Lung (tissue), 11 donors: ENCODE measurements at regions not wholly inside any gene's neighbourhood (a gene's known extent, or its start where the extent isn't known, plus 50 kb on each side); places are given as distances from the start of the nearest gene placed in this dataset.

Experiments used
- ATAC-seq: fragments of 200-7000 bp; cut with Tn5 transposase; one replicate; pipeline ENCODE4 v1.9.1; 2020; ENCODE audit warnings: moderate number of reproducible peaks; ENCODE audit not compliant: insufficient read depth, low FRiP score
- DNase-seq, 3 donors: peaks; one replicate each; pipeline ENCODE4 v3.0.0-alpha.2; 2013 to 2017
- H3K27ac ChIP-seq, 2 donors: one replicate each; pipeline ENCODE4 v1.5.1; 2013; ENCODE audit warnings: mild to moderate bottlenecking in 2 of 2, moderate library complexity in 2 of 2, control low read depth in 1 of 2, inconsistent platforms in 1 of 2, low read depth in 1 of 2, low read length in 1 of 2
- H3K27me3 ChIP-seq, 3 donors: one replicate each; pipeline ENCODE4 v1.5.1; 2013; ENCODE audit warnings: low read length in 2 of 3; ENCODE audit not compliant: control insufficient read depth in 3 of 3, insufficient read depth in 3 of 3
- H3K36me3 ChIP-seq, 4 donors: one replicate each; pipeline ENCODE4 v1.5.1; 2013; ENCODE audit warnings: low read length in 4 of 4, mild to moderate bottlenecking in 1 of 4, moderate library complexity in 1 of 4; ENCODE audit not compliant: control insufficient read depth in 4 of 4, insufficient read depth in 4 of 4
- H3K4me1 ChIP-seq, 5 donors: one replicate each; pipeline ENCODE4 v1.5.1; 2013; ENCODE audit warnings: low read length in 5 of 5, mild to moderate bottlenecking in 2 of 5, moderate library complexity in 1 of 5; ENCODE audit not compliant: control insufficient read depth in 5 of 5, insufficient read depth in 5 of 5
- H3K4me3 ChIP-seq: one replicate; pipeline ENCODE4 v1.5.1; 2013; ENCODE audit warnings: mild to moderate bottlenecking, control low read depth, moderate library complexity
- H3K9ac ChIP-seq, 2 donors: one replicate each; pipeline ENCODE4 v1.5.1; 2013; ENCODE audit warnings: low read length in 2 of 2, control low read depth in 1 of 2; ENCODE audit not compliant: insufficient read depth in 1 of 2
- H3K9me3 ChIP-seq, 4 donors: one replicate each; pipeline ENCODE4 v1.5.1; 2013; ENCODE audit warnings: low read length in 3 of 4, mild to moderate bottlenecking in 1 of 4, moderate library complexity in 1 of 4; ENCODE audit not compliant: control insufficient read depth in 4 of 4, insufficient read depth in 3 of 4
- WGBS, 2 donors: extraction: QIAGEN DNeasy Blood & Tissue Kit; methylation state at CpG; one replicate each; pipeline ENCODE4 v1.1.7; 2013; 5-methylcytosine and 5-hydroxymethylcytosine counted together
- TF ChIP-seq, protein P1 (sequence below): IDR thresholded peaks from 2 replicates; pipeline ENCODE4 v1.5.1; 2012; ENCODE audit warnings: mild to moderate bottlenecking; ENCODE audit errors: control extremely low read depth, extremely low read depth
- donor health status: control.
- donor health status: control.
- donor health status: Bipolar disorder and iron deficiency.
- donor health status: healthy.
- donor health status: DM: yes; HTN: yes; CAD: no.

DNA sequence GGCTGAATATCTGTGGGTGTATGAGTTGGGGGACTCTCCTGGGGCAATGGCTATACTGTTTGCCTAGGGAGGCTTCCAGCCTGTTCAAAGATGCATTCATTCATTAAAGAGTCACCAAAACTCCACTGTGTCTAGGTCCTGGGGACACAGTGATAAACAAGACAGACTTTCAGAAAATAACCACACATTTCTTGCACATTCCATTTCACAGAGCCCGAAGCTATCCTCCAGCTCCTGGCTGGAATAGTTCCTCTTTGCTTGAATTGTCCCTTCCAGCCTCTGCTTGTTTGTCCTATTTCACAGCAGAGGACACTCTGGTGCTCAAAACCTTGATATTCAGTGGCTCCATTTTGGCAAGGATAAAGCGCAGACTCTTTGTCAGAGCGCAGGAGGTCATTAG lies 61.7 kb upstream of the ITGA11 start:
- H3K36me3 ChIP-seq = no peaks in the 10 kb centered on the region
- 93 to 97% methylated on average over 3 of the region's 3 CpGs for WGBS, 2 donors
- ATAC-seq (no peak), DNase-seq (no peak)
- no peak overlapping the region for H3K27ac ChIP-seq
- H3K27me3 ChIP-seq = peaks cover 0 to 4% (median 0%) of the 10 kb centered on the region in 3 donors
- H3K4me1 ChIP-seq = peaks cover 0 to 3% (median 0%) of the 10 kb centered on the region in 5 donors
- no peak overlapping the region for H3K9ac ChIP-seq
- TF ChIP-seq, protein P1, sequence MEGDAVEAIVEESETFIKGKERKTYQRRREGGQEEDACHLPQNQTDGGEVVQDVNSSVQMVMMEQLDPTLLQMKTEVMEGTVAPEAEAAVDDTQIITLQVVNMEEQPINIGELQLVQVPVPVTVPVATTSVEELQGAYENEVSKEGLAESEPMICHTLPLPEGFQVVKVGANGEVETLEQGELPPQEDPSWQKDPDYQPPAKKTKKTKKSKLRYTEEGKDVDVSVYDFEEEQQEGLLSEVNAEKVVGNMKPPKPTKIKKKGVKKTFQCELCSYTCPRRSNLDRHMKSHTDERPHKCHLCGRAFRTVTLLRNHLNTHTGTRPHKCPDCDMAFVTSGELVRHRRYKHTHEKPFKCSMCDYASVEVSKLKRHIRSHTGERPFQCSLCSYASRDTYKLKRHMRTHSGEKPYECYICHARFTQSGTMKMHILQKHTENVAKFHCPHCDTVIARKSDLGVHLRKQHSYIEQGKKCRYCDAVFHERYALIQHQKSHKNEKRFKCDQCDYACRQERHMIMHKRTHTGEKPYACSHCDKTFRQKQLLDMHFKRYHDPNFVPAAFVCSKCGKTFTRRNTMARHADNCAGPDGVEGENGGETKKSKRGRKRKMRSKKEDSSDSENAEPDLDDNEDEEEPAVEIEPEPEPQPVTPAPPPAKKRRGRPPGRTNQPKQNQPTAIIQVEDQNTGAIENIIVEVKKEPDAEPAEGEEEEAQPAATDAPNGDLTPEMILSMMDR = no peak
- no peaks in the 10 kb centered on the region for H3K9me3 ChIP-seq
- H3K4me3 ChIP-seq = no peak overlapping the region

DNA sequence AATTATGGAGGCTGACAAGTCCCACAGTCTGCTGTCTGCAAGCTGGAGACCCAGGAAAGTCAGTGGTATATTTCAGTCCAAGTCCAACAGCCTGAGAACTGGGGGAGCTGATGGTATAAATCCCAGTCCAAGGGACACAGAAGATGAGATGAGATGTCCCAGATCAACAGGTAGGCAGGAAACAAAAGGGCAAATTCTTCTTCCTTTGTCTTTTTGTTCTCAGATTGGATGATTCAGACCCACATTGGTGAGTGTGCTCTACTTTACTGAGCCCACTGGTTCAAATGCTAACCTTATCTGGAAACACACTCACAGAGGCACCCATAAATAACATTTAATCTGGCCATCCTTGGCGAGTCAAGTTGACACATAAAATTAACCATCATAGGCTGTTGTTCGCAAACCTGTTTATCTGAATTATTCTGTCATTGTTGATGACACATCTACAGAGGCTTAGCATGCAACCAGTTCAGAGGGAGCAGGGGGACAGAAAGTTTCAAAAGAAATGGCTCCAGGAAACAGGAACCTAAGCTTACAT lies 62.7 kb upstream of the ITGA11 start:
- no peaks in the 10 kb centered on the region for H3K27me3 ChIP-seq
- no peaks in the 10 kb centered on the region for H3K36me3 ChIP-seq
- ATAC-seq = no peak
- DNase-seq = no peak
- TF ChIP-seq, protein P1 = no peak
- WGBS, 2 donors = 71 to 78% methylated on average over 2 of the region's 2 CpGs
- peaks cover 0 to 3% (median 0%) of the 10 kb centered on the region in 5 donors for H3K4me1 ChIP-seq
- no peaks in the 10 kb centered on the region for H3K9me3 ChIP-seq
- no peak overlapping the region for H3K27ac ChIP-seq
- H3K4me3 ChIP-seq = no peak overlapping the region
- no peak overlapping the region for H3K9ac ChIP-seq

DNA sequence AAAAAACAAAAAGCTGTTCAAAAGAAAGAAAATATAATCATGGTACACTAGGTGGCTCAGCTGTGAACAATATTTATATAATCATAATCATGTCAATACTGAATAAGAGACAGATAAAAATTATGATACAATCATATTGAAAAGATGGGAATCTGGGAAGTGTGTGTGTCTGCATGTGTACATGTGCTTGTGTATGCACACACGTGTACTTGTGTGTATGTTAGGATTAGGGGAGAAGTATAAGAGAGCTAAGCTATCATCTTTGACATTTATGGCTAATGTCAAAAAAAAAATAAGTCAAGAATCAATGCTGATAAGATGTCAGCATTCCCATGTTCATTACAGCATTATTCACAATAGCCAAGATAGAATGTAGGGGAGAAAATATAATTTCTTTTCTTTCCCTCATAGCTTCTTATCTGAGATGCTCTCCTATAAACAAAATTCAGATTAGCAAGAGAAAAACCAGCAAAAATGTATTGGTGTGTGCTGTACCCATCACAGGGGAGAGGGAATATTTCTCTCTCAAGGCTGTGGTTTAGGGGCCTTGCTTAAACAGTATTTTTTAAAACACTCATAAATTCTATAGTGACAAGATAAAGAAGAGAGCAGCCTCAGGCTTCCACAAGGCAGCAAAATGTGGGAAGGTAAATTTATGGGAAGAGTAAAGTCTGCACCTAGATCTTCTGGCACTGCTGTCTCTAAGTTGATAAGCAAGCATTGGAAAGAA lies 63.4 kb upstream of the ITGA11 start:
- no peak for ATAC-seq
- no peaks in the 10 kb centered on the region for H3K9me3 ChIP-seq
- no peaks in the 10 kb centered on the region for H3K27me3 ChIP-seq
- no peak overlapping the region for H3K4me3 ChIP-seq
- H3K9ac ChIP-seq = no peak overlapping the region
- no peak for DNase-seq
- TF ChIP-seq, protein P1 = no peak
- WGBS, 2 donors = 68 to 84% methylated on average over 1 of the region's 1 CpG
- H3K27ac ChIP-seq = no peak overlapping the region
- H3K4me1 ChIP-seq = peaks cover 0 to 3% (median 0%) of the 10 kb centered on the region in 5 donors
- no peaks in the 10 kb centered on the region for H3K36me3 ChIP-seq
